HCT116 (cell line): ENCODE measurements at regions not wholly inside any gene's neighbourhood (a gene's known extent, or its start where the extent isn't known, plus 50 kb on each side); places are given as distances from the start of the nearest gene placed in this dataset.

Source experiments
- ATAC-seq: fragments of 200-7000 bp; cut with Tn5 transposase; 2 replicates; pipeline ENCODE4 v1.9.1; 2020; ENCODE audit warnings: mild to moderate bottlenecking, moderate library complexity
- BruUV-seq: library from RNA; stranded (reverse); fragments of 400-500 nt; replicated peaks from 2 replicates; lab custom pipeline; 2021; lab: Mats Ljungman, UMichigan
- CTCF ChIA-PET: fragments of 300-600 bp; sonication (Branson Sonifier 250); formaldehyde crosslinking; loops from one replicate; lab custom pipeline; 2021; ENCODE audit warnings: antibody characterized with exemption; lab: Charles Lee
- POLR2A ChIA-PET: fragments of 300-600, 350-600 bp; sonication (Branson Sonifier 250); formaldehyde crosslinking; loops from one replicate; lab custom pipeline; 2021; ENCODE audit warnings: antibody characterized with exemption; lab: Charles Lee
- RAD21 ChIA-PET, 2 experiments: fragments of 300-600 bp; sonication (Branson Sonifier 250); formaldehyde crosslinking; loops; one replicate each; lab custom pipeline; 2023; ENCODE audit warnings: low total read pairs in 2 of 2; ENCODE audit not compliant: uncharacterized antibody in 2 of 2, unreplicated experiment in 2 of 2, low non-redundant PET in 1 of 2; lab: Charles Lee
- DNase-seq: peaks from one replicate; pipeline ENCODE4 v3.0.0-alpha.2; 2010; ENCODE audit warnings: low read depth, low spot score
- H2AFZ ChIP-seq: fragments of 200-600 bp; shearing (Covaris generic), sonication (generic); 2 replicates; pipeline ENCODE4 v1.6.1; 2017; ENCODE audit warnings: low read depth, mixed run types, mixed read lengths, antibody characterized with exemption, low read length; ENCODE audit not compliant: poor library complexity, severe bottlenecking
- H3K27ac ChIP-seq: 2 replicates; pipeline ENCODE4 v1.5.1; 2012; ENCODE audit warnings: low read depth, low read length
- H3K27me3 ChIP-seq: fragments of 200-600 bp; sonication (generic); 2 replicates; pipeline ENCODE4 v1.6.1; 2016; ENCODE audit warnings: mixed run types, low read length, mixed read lengths; ENCODE audit not compliant: insufficient read depth
- H3K36me3 ChIP-seq, 2 experiments: fragments of 200-500 bp in 1 of 2; fragments of 200-600 bp in 1 of 2; sonication (Bioruptor generic) in 1 of 2; sonication (generic) in 1 of 2; 2 replicates each; pipeline versions ENCODE4 v1.5.1 to v1.6.1; 2014 to 2016; ENCODE audit warnings: low read length in 2 of 2, inconsistent platforms in 1 of 2, mixed read lengths in 1 of 2, mixed run types in 1 of 2; ENCODE audit not compliant: insufficient read depth in 2 of 2, control insufficient read depth in 1 of 2
- H3K4me1 ChIP-seq, 2 experiments: fragments of 200-600 bp in 1 of 2; sonication (generic) in 1 of 2; 2 replicates each; pipeline versions ENCODE4 v1.5.1 to v1.6.1; 2012 to 2017; ENCODE audit warnings: low read length in 2 of 2, inconsistent platforms in 1 of 2, mild to moderate bottlenecking in 1 of 2, mixed read lengths in 1 of 2, mixed run types in 1 of 2, moderate library complexity in 1 of 2; ENCODE audit not compliant: insufficient read depth in 2 of 2, control insufficient read depth in 1 of 2
- H3K4me2 ChIP-seq: fragments of 200-600 bp; sonication (generic); 2 replicates; pipeline ENCODE4 v1.6.1; 2017; ENCODE audit warnings: mixed run types, low read length, mixed read lengths
- H3K4me3 ChIP-seq, 2 experiments: fragments of 200-600 bp in 1 of 2; sonication (generic) in 1 of 2; replicated peaks in 1 of 2; 2 replicates each; pipeline ENCODE4 v1.5.1; 2011 to 2016; ENCODE audit warnings: low read length in 2 of 2, control low read depth in 1 of 2, low read depth in 1 of 2, mild to moderate bottlenecking in 1 of 2, mixed read lengths in 1 of 2, mixed run types in 1 of 2
- H3K79me2 ChIP-seq: fragments of 200-600 bp; sonication (generic); 2 replicates; pipeline ENCODE4 v1.6.1; 2017; ENCODE audit warnings: mild to moderate bottlenecking, mixed run types, low read length, moderate library complexity, mixed read lengths; ENCODE audit not compliant: insufficient read depth
- H3K9ac ChIP-seq: fragments of 200-600 bp; sonication (generic); 2 replicates; pipeline ENCODE4 v1.6.1; 2016; ENCODE audit warnings: low read length, mixed read lengths
- H3K9me2 ChIP-seq: fragments of 200-600 bp; sonication (generic), shearing (Covaris generic); 2 replicates; pipeline ENCODE4 v1.6.1; 2017; ENCODE audit warnings: mixed run types, mild to moderate bottlenecking, moderate library complexity; ENCODE audit not compliant: insufficient read depth
- H3K9me3 ChIP-seq, 2 experiments: fragments of 200-500 bp in 1 of 2; fragments of 200-600 bp in 1 of 2; sonication (Bioruptor generic) in 1 of 2; sonication (generic) in 1 of 2; 2 replicates each; pipeline ENCODE4 v1.6.1; 2014 to 2017; ENCODE audit warnings: low read length in 2 of 2, mixed read lengths in 2 of 2, inconsistent platforms in 1 of 2, low read depth in 1 of 2, mild to moderate bottlenecking in 1 of 2, mixed run types in 1 of 2, moderate library complexity in 1 of 2; ENCODE audit not compliant: control insufficient read depth in 1 of 2, insufficient read depth in 1 of 2
- H4K20me1 ChIP-seq: fragments of 200-600 bp; sonication (generic), shearing (Covaris generic); 2 replicates; pipeline ENCODE4 v1.6.1; 2017; ENCODE audit warnings: mixed run types, mild to moderate bottlenecking, moderate library complexity; ENCODE audit not compliant: insufficient read depth
- ATF3 ChIP-seq: IDR thresholded peaks from 2 replicates; pipeline ENCODE4 v1.6.1; 2012
- CBX3 ChIP-seq: IDR thresholded peaks from 2 replicates; pipeline ENCODE4 v1.6.1; 2012; ENCODE audit warnings: low read depth
- CEBPB ChIP-seq: IDR thresholded peaks from 2 replicates; pipeline ENCODE4 v1.6.1; 2012; ENCODE audit warnings: low read depth
- CTCF ChIP-seq, 3 experiments: fragments of 200-600 bp in 1 of 3; sonication (generic) in 1 of 3; IDR thresholded peaks in 2 of 3; conservative IDR thresholded peaks in 1 of 3; 2 replicates each; pipeline ENCODE4 v1.5.1; 2012 to 2017; ENCODE audit warnings: low read depth in 2 of 3, low read length in 2 of 3, antibody characterized with exemption in 1 of 3, borderline replicate concordance in 1 of 3, control low read depth in 1 of 3, mild to moderate bottlenecking in 1 of 3, mixed read lengths in 1 of 3, mixed run types in 1 of 3, moderate library complexity in 1 of 3; ENCODE audit not compliant: insufficient read depth in 1 of 3
- EGR1 ChIP-seq: IDR thresholded peaks from 2 replicates; pipeline ENCODE4 v1.6.1; 2012; ENCODE audit warnings: low read depth
- ELF1 ChIP-seq: IDR thresholded peaks from 2 replicates; pipeline ENCODE4 v1.6.1; 2012; ENCODE audit warnings: low read depth, borderline replicate concordance
- EZH2 ChIP-seq: fragments of 200-600 bp; sonication (generic); IDR thresholded peaks from 2 replicates; pipeline ENCODE4 v1.6.1; 2017; ENCODE audit warnings: antibody characterized with exemption, mixed run types
- EZH2phosphoT487 ChIP-seq: fragments of 200-600 bp; IDR thresholded peaks from 2 replicates; pipeline ENCODE4 v1.6.1; 2018; ENCODE audit warnings: antibody characterized with exemption, borderline replicate concordance
- JUND ChIP-seq: IDR thresholded peaks from 2 replicates; pipeline ENCODE4 v1.6.1; 2012
- POLR2A ChIP-seq: IDR thresholded peaks from 2 replicates; pipeline ENCODE4 v1.7.0; 2011; ENCODE audit warnings: borderline replicate concordance; ENCODE audit not compliant: insufficient read depth, insufficient read length; ENCODE audit errors: extremely low read depth
- POLR2AphosphoS5 ChIP-seq: IDR thresholded peaks from 2 replicates; pipeline ENCODE4 v1.6.1; 2011; ENCODE audit warnings: mild to moderate bottlenecking, low read depth, low read length, moderate library complexity
- RAD21 ChIP-seq: IDR thresholded peaks from 2 replicates; pipeline ENCODE4 v1.6.1; 2012; ENCODE audit warnings: low read depth, mild to moderate bottlenecking
- REST ChIP-seq: IDR thresholded peaks from 2 replicates; pipeline ENCODE4 v1.6.1; 2012; ENCODE audit warnings: low read depth
- SIN3A ChIP-seq: IDR thresholded peaks from 2 replicates; pipeline ENCODE4 v1.6.1; 2012; ENCODE audit warnings: low read depth
- SP1 ChIP-seq: IDR thresholded peaks from 2 replicates; pipeline ENCODE4 v1.6.1; 2012; ENCODE audit warnings: low read depth
- SRF ChIP-seq: IDR thresholded peaks from 2 replicates; pipeline ENCODE4 v1.6.1; 2012; ENCODE audit warnings: low read depth
- YY1 ChIP-seq: IDR thresholded peaks from 2 replicates; pipeline ENCODE4 v1.6.1; 2011; ENCODE audit warnings: low read length, low read depth, moderate library complexity, mild to moderate bottlenecking; ENCODE audit not compliant: insufficient replicate concordance; ENCODE audit errors: extremely low read depth
- ZBTB33 ChIP-seq: IDR thresholded peaks from 2 replicates; pipeline ENCODE4 v1.6.1; 2011; ENCODE audit warnings: mild to moderate bottlenecking, low read length, moderate library complexity; ENCODE audit not compliant: insufficient replicate concordance; ENCODE audit errors: extremely low read depth
- ZFX ChIP-seq: fragments of 450-650 bp; IDR thresholded peaks from 2 replicates; pipeline ENCODE4 v1.6.1; 2017
- ZNF274 ChIP-seq: fragments of 200-500 bp; sonication (Bioruptor generic); IDR thresholded peaks from 2 replicates; pipeline ENCODE4 v1.6.1; 2014; ENCODE audit warnings: mild to moderate bottlenecking, low read depth, low read length, inconsistent platforms
- intact Hi-C: fragments of 100-400 bp; cut with micrococcal nuclease; formaldehyde crosslinking; loops from 2 replicates; pipeline ENCODE4 v1.10.0; 2022

- BruUV-seq, result no TSS peak
- Histone ChIP-seq H2AFZ (no peak overlapping the region), H3K36me3 (no peaks in the 10 kb centered on the region), H3K9me2 (no peaks in the 10 kb centered on the region), H4K20me1 (no peaks in the 10 kb centered on the region), H3K27ac (no peak overlapping the region), H3K4me3 (no peak overlapping the region), H3K4me1 (no peaks in the 10 kb centered on the region), H3K79me2 (no peaks in the 10 kb centered on the region), H3K27me3 (no peaks in the 10 kb centered on the region), H3K9me3 (no peaks in the 10 kb centered on the region), H3K9ac (no peak overlapping the region), H3K4me2 (no peak overlapping the region)
- RAD21 ChIA-PET, result no interaction called here
- DNase-seq (no peak), ATAC-seq (no peak)
- CTCF ChIA-PET, result no interaction called here
- intact Hi-C loops, result no loop called here
- no peak for TF ChIP-seq REST
- TF ChIP-seq EZH2, result no peak
- TF ChIP-seq CEBPB, result no peak
- no peak for TF ChIP-seq ZBTB33
- no peak for TF ChIP-seq YY1
- TF ChIP-seq EGR1, result no peak
- no peak for TF ChIP-seq CBX3
- TF ChIP-seq ELF1, result no peak
- no peak for TF ChIP-seq ZNF274
- TF ChIP-seq ATF3, result no peak
- TF ChIP-seq JUND, result no peak
- TF ChIP-seq SP1, result no peak
- TF ChIP-seq POLR2AphosphoS5, result no peak
- no peak for TF ChIP-seq SIN3A
- no peak for TF ChIP-seq RAD21
- no peak for TF ChIP-seq CTCF (IDR thresholded peaks at IDR 0.05 in 2 of 3, conservative IDR thresholded peaks at IDR 0.05 in 1 of 3; ENCODE audit: borderline replicate concordance in 1 of 3, insufficient read depth in 1 of 3, low read depth in 2 of 3, low read length in 2 of 3)
- TF ChIP-seq SRF, result no peak
- TF ChIP-seq POLR2A, result no peak
- no peak for TF ChIP-seq ZFX
- TF ChIP-seq EZH2phosphoT487, result no peak
- POLR2A ChIA-PET, result no interaction called here
These were observed 121.2 kb downstream of the FSCB start for GRCh38 chr14:44385906-44386305.
